H1 (cell line): ENCODE measurements at regions not wholly inside any gene's neighbourhood (a gene's known extent, or its start where the extent isn't known, plus 50 kb on each side); places are given as distances from the start of the nearest gene placed in this dataset.

Source experiments
- FOSL1 ChIP-seq: IDR thresholded peaks from 2 replicates; pipeline ENCODE4 v1.6.1; 2011; ENCODE audit warnings: mild to moderate bottlenecking, low read depth, low read length, moderate library complexity; ENCODE audit not compliant: insufficient read depth
- RXRA ChIP-seq: IDR thresholded peaks from 2 replicates; pipeline ENCODE4 v1.6.1; 2011; ENCODE audit warnings: low read depth, mild to moderate bottlenecking, low read length, moderate library complexity; ENCODE audit not compliant: insufficient read depth
- TF ChIP-seq, protein P1 (sequence below): IDR thresholded peaks from 2 replicates; pipeline ENCODE4 v1.6.1; 2012; ENCODE audit warnings: inconsistent platforms

GRCh38 chr10:29011516-29011915 lies 277.4 kb upstream of the LYZL1 start (continued):
- TF ChIP-seq RXRA (no peak), FOSL1 (no peak)
- TF ChIP-seq, protein P1, sequence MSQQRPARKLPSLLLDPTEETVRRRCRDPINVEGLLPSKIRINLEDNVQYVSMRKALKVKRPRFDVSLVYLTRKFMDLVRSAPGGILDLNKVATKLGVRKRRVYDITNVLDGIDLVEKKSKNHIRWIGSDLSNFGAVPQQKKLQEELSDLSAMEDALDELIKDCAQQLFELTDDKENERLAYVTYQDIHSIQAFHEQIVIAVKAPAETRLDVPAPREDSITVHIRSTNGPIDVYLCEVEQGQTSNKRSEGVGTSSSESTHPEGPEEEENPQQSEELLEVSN = no peak
